ENCODE measurements at regions not wholly inside any gene's neighbourhood (a gene's known extent, or its start where the extent isn't known, plus 50 kb on each side); places are given as distances from the start of the nearest gene placed in this dataset.
"Not testable (repeated sequence)": the region's sequence is repeated elsewhere in the genome, so short reads cannot be mapped to it uniquely, and the experiment has no call there.

DNA sequence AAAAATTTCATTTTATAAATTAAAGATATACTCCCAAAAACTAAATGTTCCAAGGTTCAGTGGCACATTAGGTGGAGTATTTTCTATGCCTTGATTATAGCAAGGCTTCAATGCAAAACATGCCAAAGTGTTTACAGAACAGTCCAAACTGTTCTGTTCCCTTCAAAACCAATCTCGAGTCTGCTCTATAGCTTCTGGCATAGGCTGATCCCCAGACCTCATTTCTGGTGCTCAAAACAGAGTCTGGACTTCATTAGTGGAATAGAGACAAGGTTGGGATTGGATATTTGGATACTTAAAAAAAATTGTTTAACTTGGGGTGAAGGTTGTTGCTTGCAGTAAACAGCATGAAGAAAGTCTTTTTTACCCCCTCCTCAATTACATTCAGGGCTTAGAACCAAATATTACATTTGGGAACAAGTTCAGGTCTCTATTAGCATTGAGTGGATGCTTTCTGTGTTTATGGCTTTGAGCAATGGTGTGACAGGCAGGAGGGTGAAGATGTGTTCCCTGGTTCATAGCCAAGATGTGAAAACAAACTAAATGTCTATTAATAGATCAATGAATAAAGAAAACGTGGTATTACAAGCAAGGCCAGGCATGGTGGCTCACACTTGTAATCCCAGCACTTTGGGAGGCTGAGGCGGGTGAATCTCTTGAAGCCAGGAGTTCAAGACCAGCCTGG is 208.1 kb upstream of the RND3 start:
- no peak for DNase-seq

DNA sequence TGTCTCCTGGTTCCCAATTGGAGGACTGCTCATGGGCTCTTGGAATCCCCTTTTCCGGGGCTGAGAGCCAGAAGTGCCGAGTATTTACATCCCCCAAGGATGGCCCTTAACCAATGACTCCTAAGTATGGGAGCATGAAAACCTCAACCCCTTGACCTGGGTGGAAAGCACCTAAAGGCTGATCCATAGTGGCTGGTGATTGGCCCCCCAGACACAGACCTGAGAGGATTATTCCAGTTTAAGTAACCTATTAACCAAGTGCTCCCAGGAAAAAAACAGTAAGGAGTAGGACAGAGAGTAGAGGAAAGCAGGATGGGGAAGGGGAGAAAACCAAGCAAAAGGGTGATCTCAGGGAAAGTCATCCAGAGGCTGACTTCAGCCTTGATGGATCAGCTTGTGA is 206.1 kb upstream of the RND3 start:
- no peak for DNase-seq

DNA sequence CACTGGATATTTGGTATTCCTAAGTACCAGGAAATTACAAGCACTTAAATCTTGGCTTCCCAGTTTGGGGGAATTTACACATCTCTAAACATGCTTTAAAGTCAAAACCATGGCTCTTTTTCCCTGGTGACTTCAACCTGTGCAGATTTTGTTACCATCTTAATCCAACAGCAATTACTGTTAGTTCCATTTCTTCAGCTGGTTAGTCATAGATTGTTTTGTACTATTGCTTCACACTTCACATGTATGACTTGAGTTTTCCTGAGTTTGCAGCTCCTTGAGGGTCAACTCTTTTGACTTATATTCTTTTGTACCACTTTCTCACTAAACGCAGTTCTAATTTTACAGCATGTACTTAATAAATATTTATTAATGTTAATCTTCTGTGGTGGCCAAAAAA is 203.4 kb upstream of the RND3 start:
- DNase-seq = no peak

GRCh38 chr2:150690261-150690660 is 202.8 kb upstream of the RND3 start:
- DNase-seq = no peak

GRCh38 chr2:150689590-150689989 is 202.1 kb upstream of the RND3 start:
- DNase-seq = no peak

DNA sequence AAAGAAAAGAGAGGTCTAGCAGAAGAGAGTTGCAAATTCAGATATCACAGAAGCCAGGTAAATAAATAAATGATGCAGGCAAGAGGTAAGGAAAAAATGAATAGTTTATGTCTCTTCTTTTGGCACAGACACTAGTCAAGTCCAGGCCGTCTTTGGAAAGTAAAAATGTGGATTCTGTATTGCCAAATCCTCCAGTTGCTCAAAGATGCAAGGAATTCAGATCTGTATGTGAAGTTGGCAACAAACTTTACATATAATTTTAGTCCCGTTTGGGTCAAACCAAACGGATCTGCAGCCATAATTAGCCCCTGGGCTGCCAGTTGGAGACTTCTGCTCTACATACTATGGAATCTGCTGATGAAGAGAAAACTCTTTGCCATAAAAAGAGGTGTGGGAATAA is 200.5 kb upstream of the RND3 start:
- DNase-seq = no peak

GRCh38 chr2:150686391-150686790 is 198.9 kb upstream of the RND3 start:
- DNase-seq = no peak

DNA sequence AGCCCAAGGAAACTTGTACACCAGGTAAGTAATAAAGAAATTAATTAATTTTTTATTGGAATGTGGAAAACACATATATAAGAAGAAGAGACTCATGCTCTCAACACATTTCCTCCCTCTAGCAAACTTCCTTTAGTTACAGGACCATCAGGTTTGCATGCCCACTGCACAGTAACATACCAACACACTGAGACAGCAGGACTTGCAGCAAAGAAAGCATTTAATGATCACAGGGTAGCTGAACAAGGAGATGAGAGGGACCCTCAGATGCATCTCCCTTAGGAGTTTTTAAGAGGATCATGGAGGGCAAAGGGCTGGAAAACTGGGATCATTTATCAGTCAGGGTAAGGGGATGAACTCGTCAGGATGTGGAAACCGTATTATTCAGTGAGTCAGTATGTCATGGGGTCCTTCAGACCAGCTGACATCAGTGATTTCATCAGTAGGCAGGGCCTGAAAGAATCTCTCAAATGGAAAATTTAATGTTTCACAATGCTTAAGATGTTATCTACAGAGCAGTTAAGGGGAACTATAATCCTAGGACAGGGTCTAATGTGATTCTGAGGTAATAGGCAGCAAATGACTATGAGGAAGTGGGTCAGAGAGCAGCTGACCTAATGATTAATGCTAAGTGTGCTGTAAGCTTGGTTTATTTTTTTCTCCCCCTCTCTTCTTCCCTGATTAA is 193.8 kb upstream of the RND3 start:
- DNase-seq = no peak

DNA sequence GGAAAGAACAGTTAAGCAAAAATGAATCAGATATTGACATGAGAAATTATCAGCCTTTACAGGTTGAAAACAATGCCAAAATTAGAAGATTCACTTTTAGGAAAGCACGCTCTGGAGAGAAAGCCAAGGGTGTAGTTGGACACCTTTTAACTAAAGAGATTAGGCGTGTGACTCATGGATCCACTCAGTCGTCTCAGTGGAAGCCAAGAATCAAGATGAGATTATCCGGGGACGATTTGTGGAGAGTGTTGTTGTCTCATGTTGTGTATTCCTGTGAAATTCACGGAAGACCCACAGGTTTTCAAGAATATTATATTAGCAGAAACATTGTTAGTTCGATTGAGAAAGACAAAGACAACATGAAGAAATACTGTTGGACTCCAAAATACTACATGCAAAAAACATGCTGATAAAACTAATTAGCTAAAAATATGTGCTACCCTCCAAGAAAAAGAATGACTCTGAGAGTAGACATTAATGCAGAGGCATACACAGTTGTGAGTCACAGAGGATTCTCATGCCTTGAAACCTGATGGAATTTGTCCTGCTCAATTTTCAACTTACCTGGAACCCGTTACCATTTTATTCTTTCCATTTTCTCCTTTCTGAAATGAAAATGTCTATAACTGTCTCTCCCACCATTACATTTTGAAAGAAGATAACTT is 192.1 kb upstream of the RND3 start:
- DNase-seq = no peak

DNA sequence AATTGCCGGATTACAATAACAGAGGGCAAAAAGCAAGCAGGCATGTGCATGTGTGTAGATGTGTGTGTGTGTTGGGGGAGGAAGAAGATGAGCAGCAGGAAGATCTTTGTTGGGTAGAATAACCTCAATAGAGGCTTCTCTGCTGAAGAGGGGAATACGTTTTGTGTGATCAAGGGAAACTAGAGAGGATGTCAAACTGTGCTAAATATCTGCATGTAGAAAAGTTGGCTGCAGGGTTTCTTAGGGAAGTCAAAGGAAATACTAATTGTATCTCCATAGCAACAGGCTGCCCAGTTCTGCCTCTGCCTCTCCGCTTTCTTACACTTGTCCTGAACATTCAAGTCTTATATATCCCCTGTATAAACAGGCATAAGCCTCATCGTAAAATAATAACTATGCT is 190.1 kb upstream of the RND3 start:
- DNase-seq = no peak

DNA sequence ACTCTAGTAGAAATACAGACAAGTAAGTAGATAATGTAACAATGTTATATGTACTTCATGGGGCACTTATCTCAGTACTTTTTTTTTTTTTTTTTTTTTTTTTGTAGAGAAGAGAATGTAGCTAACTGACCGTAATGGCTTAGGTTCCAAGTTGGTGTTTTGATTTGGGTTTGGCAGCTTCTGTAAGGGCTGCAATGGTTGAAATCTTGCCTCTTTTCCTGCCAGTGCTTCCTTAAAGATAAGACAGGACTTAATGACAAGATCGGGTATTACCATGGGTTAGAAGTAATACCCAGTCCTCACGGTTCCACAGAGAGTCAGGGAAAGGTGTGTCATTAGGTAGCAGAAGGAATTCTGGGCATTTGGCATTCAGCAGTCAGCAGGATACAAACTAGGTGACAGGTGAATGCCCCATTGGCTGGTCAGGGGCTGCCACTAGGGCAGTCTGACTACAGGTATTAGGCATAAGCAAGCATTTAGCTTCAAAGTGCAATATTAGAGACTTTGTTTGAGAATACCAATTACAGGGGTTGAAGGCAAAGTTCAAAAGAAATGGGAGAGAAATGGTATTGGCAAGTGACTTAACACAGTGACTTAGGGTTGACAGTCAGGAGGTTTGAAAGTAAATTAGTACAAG is 189.4 kb upstream of the RND3 start:
- DNase-seq = no peak

DNA sequence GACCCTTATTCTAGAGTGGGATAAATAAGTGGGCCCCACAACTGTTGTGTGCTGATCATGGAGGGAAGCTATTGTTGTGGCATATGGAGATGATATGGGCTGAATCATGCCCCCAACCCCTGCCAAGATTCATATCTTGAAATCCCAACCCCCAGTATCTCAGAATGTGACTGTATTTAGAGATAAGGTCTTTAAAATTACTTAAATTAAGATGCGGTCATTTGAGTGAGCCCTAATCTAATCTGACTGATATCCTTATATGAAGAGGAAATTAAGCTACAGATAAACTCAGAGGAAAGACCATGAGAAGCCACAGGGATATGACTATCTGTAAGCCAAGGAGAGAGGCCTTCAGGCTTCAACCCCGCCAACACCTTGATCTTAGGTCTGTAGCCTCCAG is 188.3 kb upstream of the RND3 start:
- DNase-seq = no peak

GRCh38 chr2:150674283-150674682 is 186.8 kb upstream of the RND3 start:
- DNase-seq = no peak

- no peak for DNase-seq
Observed at GRCh38 chr2:150672311-150672710, 184.8 kb upstream of the RND3 start.

DNA sequence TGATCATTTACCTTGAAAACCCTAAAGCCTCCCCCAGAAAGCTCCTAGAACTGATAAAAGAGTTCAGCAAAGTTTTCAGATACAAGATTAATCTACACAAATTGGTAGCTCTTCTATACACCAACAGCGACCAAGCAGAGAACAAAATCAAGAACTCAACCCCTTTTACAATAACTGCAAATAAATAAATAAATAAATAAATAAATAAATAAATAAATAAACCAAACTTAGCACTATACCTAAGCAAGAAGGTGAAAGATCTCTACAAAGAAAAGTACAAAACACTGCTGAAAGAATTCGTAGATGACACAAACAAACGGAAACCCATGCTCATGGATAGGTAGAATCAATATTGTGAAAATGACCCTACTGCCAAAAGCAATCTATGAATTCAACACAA is 182.0 kb upstream of the RND3 start:
- no peak for DNase-seq

- DNase-seq = not testable (repeated sequence)
Observed at GRCh38 chr2:150667039-150667438, 179.6 kb upstream of the RND3 start.

DNA sequence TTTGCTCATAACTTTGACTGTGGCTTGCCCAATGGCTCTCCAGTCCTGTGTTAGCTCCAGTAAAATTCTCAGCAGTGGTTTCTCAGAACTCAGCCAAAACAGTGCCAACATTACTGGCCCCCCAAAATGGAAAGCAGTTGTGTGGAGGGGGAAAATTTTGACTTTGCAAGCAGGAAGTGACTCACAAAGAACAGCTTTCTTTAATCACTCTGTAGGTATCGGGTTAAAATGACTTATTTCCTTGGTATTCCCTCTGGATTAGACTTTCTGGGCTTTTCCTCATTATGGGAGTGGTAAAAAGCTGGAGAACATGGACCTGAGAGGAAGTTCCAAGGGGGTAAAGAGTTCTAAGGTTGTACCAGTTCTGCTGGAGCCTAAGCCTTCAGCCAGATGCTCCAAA is 175.7 kb upstream of the RND3 start:
- no peak for DNase-seq

GRCh38 chr2:150656002-150656401 is 168.5 kb upstream of the RND3 start:
- DNase-seq = no peak

- DNase-seq = no peak
Observed at GRCh38 chr2:150653351-150653750, 165.9 kb upstream of the RND3 start.

GRCh38 chr2:150647943-150648342 is 160.5 kb upstream of the RND3 start:
- no peak for DNase-seq

- no peak for DNase-seq
Observed at GRCh38 chr2:150646746-150647145, 159.3 kb upstream of the RND3 start.

DNA sequence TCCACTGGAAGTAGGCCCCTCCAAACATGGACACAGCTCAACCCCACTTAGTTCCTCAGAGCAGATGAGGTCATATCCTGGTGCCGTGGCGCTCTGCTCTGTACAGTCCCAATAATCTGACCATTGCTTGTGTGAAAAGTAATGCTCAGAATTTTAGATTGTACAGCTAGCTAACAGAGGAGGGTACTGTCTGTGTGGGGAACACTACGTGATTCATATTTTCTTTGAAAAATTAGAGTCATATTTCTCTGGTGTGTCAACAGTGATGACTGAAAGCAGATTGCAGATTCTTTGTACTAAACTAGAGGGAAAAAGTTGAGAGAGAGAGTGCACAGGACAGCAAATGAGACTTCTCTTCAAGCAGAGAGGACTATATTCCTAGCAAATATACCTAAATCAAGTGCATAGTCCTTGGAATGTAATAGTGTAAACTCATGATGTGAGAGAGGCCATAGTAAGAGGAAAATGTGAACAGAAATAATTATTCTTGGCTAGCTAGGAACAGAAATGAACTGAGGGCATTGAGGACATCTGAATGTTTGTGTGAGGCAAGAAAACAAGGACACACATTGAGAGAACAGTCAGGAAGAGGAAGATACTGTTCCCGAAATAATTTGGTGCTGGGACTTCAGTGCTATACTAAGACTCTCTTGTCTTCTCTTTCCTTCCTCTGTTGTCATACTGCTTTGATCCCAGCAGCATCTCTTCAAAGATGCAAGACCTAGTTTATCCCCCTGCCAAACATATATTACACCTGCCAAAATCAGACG is 157.0 kb upstream of the RND3 start:
- no peak for DNase-seq

DNA sequence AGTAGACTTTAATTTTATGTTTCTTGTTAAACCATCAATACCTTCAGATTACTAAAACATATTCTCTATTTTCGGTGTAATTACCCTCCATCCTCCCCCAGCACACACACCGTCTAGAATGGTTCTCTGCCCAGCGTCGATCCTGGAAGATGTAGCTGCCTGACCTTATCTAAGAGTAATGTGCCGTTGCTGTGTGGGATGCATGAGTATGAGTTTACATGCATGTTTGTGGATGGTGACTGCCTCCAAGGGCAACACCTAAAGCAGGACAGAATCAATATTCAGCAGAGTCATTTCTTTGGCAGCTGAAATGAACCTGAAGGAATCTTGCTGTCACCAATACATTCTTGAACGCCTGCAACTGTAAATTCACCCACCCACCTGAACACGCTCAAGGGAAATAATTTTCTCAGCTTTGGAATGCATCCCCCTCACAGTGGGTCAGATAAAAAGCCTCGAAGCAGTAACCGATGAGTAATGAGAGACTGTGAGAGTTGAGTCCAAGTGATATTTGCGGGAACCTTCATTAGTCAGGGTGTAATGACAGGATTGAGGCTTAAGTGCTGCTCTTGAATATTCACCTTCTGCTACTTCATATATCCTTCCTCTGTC is 155.8 kb upstream of the RND3 start:
- no peak for DNase-seq

All from DMS153 (cell line).